ENCODE measurements at regions not wholly inside any gene's neighbourhood (a gene's known extent, or its start where the extent isn't known, plus 50 kb on each side); places are given as distances from the start of the nearest gene placed in this dataset.

DNA sequence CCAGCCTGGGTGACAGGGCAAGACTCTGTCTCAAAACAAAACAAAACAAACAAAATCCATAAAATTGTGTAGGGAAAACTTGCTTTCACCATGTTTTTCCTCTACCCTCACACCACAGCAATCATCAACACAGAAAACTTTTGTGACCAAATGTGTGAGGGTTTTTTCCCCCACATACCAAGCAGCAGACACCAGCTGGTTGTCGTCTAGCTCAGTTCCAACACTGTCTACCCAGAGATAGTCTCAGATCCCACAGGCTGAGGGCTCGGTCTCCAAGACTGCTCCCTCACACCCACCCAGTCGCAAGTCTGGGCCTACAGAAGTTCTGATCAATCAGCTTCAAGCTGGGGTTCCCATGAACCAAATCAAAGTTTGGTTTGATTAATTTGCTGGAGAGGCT, 322.4 kb upstream of the MAGI2 start:
- SMC1A ChIA-PET (ENCODE audit: uncharacterized antibody, unreplicated experiment): no interaction called here
- no peaks in the 10 kb centered on the region for H3K4me1 ChIP-seq (ENCODE audit: control insufficient read depth, insufficient read depth, low read length)
- no peaks in the 10 kb centered on the region for H4K20me1 ChIP-seq (ENCODE audit: control insufficient read depth, insufficient read depth)
- no peak overlapping the region for H3K9ac ChIP-seq (ENCODE audit: control insufficient read depth, insufficient read depth, low read length)
- POLR2A ChIA-PET: no interaction called here
- no peak overlapping the region for H2AFZ ChIP-seq (ENCODE audit: control insufficient read depth, low read depth, low read length)
- no peaks in the 10 kb centered on the region for H3K79me2 ChIP-seq (ENCODE audit: control insufficient read depth, insufficient read depth, low read length)
- in situ Hi-C loops (cut with MboI) (no loop called here), intact Hi-C loops (cut with micrococcal nuclease; ENCODE audit: unreplicated experiment) (no loop called here)
- 6% methylated on average over 3 of the region's 3 CpGs for WGBS (ENCODE audit: insufficient coverage, insufficient replicate concordance, low lambda C conversion rate, missing lambda C conversion rate)
- H3K4me3 ChIP-seq: no peak overlapping the region
- FAIRE-seq (no peak), DNase-seq (ENCODE audit: low read depth, low spot score) (no peak), ATAC-seq (no peak)
- no TSS peak for BruUV-seq (replicated peaks)
- CTCF ChIA-PET: no interaction called here
- RAD21 ChIA-PET (ENCODE audit: unreplicated experiment): no interaction called here
- no peaks in the 10 kb centered on the region for H3K27me3 ChIP-seq (replicated peaks in 1 of 2; ENCODE audit: control insufficient read depth in 2 of 2, insufficient read depth in 2 of 2, low read length in 1 of 2)
- TF ChIP-seq, protein P1, sequence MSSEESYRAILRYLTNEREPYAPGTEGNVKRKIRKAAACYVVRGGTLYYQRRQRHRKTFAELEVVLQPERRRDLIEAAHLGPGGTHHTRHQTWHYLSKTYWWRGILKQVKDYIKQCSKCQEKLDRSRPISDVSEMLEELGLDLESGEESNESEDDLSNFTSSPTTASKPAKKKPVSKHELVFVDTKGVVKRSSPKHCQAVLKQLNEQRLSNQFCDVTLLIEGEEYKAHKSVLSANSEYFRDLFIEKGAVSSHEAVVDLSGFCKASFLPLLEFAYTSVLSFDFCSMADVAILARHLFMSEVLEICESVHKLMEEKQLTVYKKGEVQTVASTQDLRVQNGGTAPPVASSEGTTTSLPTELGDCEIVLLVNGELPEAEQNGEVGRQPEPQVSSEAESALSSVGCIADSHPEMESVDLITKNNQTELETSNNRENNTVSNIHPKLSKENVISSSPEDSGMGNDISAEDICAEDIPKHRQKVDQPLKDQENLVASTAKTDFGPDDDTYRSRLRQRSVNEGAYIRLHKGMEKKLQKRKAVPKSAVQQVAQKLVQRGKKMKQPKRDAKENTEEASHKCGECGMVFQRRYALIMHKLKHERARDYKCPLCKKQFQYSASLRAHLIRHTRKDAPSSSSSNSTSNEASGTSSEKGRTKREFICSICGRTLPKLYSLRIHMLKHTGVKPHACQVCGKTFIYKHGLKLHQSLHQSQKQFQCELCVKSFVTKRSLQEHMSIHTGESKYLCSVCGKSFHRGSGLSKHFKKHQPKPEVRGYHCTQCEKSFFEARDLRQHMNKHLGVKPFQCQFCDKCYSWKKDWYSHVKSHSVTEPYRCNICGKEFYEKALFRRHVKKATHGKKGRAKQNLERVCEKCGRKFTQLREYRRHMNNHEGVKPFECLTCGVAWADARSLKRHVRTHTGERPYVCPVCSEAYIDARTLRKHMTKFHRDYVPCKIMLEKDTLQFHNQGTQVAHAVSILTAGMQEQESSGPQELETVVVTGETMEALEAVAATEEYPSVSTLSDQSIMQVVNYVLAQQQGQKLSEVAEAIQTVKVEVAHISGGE (CRISPR knock-in tag; IDR thresholded peaks at IDR 0.05): no peak
- TF ChIP-seq POU2F2 (IDR thresholded peaks at IDR 0.05; ENCODE audit: borderline replicate concordance, low read depth, low read length) (no peak), BCLAF1 (IDR thresholded peaks at IDR 0.05) (no peak), TCF7 (IDR thresholded peaks at IDR 0.05; ENCODE audit: borderline replicate concordance) (no peak), NBN (IDR thresholded peaks at IDR 0.05) (no peak), RELA (IDR thresholded peaks at IDR 0.05; ENCODE audit: borderline replicate concordance, partially characterized antibody) (no peak), RAD51 (IDR thresholded peaks at IDR 0.05) (no peak), YY1 (IDR thresholded peaks at IDR 0.05; ENCODE audit: low read depth, low read length) (no peak), SMAD5 (IDR thresholded peaks at IDR 0.05; ENCODE audit: low read depth) (no peak), NR2F1 (conservative IDR thresholded peaks at IDR 0.05) (no peak), ESRRA (IDR thresholded peaks at IDR 0.05; ENCODE audit: low read length) (no peak), TARDBP (IDR thresholded peaks at IDR 0.05; ENCODE audit: borderline replicate concordance) (no peak), RUNX3 (IDR thresholded peaks at IDR 0.05; ENCODE audit: low read length) (no peak)
- TF ChIP-seq, protein P2, sequence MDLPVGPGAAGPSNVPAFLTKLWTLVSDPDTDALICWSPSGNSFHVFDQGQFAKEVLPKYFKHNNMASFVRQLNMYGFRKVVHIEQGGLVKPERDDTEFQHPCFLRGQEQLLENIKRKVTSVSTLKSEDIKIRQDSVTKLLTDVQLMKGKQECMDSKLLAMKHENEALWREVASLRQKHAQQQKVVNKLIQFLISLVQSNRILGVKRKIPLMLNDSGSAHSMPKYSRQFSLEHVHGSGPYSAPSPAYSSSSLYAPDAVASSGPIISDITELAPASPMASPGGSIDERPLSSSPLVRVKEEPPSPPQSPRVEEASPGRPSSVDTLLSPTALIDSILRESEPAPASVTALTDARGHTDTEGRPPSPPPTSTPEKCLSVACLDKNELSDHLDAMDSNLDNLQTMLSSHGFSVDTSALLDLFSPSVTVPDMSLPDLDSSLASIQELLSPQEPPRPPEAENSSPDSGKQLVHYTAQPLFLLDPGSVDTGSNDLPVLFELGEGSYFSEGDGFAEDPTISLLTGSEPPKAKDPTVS (IDR thresholded peaks at IDR 0.05; ENCODE audit: low read depth, low read length): no peak
- no peak overlapping the region for H3K27ac ChIP-seq (ENCODE audit: control insufficient read depth, insufficient read depth)
- H3K4me2 ChIP-seq (ENCODE audit: control insufficient read depth, insufficient read depth): no peak overlapping the region
- H3K36me3 ChIP-seq (ENCODE audit: control insufficient read depth in 2 of 2, insufficient read depth in 2 of 2, low read length in 1 of 2): no peaks in the 10 kb centered on the region
- no peaks in the 10 kb centered on the region for H3K9me3 ChIP-seq (replicated peaks; ENCODE audit: control insufficient read depth, insufficient read depth, low read length)
